A549 (cell line): ENCODE measurements at regions not wholly inside any gene's neighbourhood (a gene's known extent, or its start where the extent isn't known, plus 50 kb on each side); places are given as distances from the start of the nearest gene placed in this dataset.

Experiments used
- ESRRA ChIP-seq: fragments of 150-350 bp; IDR thresholded peaks from 2 replicates; pipeline ENCODE4 v1.6.1; 2014; ENCODE audit warnings: mild to moderate bottlenecking, low read length, borderline replicate concordance
- JUN ChIP-seq, 2 experiments: fragments of >200 bp; sonication (Bioruptor Twin); formaldehyde crosslinking; IDR thresholded peaks; 2 replicates in 1 of 2; 3 replicates in 1 of 2; pipeline ENCODE4 v1.6.1; 2016 to 2017
- MAX ChIP-seq: IDR thresholded peaks from 2 replicates; pipeline ENCODE4 v1.6.1; 2012
- POLR2A ChIP-seq: IDR thresholded peaks from 2 replicates; pipeline ENCODE4 v1.6.1; 2012; ENCODE audit warnings: mild to moderate bottlenecking, low read length
- RARB ChIP-seq: fragments of 250-450 bp; sonication (Bioruptor Pico); IDR thresholded peaks from 2 replicates; pipeline ENCODE4 v1.8.0; 2021; ENCODE audit warnings: mild to moderate bottlenecking, moderate library complexity
- RNF2 ChIP-seq: fragments of 200-600 bp; sonication (generic); IDR thresholded peaks from 2 replicates; pipeline ENCODE4 v1.6.1; 2016; ENCODE audit warnings: low read depth, mild to moderate bottlenecking, antibody characterized with exemption, moderate library complexity, borderline replicate concordance
- SMC3 ChIP-seq: fragments of >200 bp; sonication (Bioruptor Twin); formaldehyde crosslinking; IDR thresholded peaks from 3 replicates; pipeline ENCODE4 v1.6.1; 2018; ENCODE audit warnings: inconsistent platforms
- TF ChIP-seq, protein P1 (sequence below): fragments of 200-600 bp; sonication (generic); IDR thresholded peaks from 2 replicates; pipeline ENCODE4 v1.6.1; 2016; ENCODE audit warnings: antibody characterized with exemption, mild to moderate bottlenecking, moderate library complexity
- TF ChIP-seq, protein P2 (sequence below): fragments of >200 bp; sonication (Bioruptor Twin); formaldehyde crosslinking; IDR thresholded peaks from 3 replicates; pipeline ENCODE4 v1.5.1; 2016
- TF ChIP-seq, protein P3 (sequence below): fragments of 450-650 bp; IDR thresholded peaks from 2 replicates; pipeline ENCODE4 v1.6.1; 2014; ENCODE audit warnings: antibody characterized with exemption

DNA sequence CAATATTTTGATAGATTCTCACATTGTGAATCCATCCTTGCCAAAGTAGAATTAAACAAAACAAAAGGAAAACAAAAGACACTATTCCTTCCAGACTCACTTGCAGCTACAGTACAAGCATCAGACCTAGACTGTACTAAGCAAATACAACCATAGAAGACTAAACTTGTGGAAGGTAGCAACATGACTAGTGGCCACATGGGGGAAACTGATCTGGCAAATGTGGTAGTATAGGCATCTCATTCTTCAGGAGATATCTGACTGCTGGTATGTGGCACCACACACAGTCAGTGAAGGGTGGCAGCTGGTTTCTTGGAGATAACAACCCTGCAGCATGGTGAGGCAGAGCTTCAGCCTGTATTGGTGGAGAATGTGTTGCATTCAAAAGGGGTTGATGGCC is 81.0 kb upstream of the ACVR2A start:
- TF ChIP-seq, protein P1, sequence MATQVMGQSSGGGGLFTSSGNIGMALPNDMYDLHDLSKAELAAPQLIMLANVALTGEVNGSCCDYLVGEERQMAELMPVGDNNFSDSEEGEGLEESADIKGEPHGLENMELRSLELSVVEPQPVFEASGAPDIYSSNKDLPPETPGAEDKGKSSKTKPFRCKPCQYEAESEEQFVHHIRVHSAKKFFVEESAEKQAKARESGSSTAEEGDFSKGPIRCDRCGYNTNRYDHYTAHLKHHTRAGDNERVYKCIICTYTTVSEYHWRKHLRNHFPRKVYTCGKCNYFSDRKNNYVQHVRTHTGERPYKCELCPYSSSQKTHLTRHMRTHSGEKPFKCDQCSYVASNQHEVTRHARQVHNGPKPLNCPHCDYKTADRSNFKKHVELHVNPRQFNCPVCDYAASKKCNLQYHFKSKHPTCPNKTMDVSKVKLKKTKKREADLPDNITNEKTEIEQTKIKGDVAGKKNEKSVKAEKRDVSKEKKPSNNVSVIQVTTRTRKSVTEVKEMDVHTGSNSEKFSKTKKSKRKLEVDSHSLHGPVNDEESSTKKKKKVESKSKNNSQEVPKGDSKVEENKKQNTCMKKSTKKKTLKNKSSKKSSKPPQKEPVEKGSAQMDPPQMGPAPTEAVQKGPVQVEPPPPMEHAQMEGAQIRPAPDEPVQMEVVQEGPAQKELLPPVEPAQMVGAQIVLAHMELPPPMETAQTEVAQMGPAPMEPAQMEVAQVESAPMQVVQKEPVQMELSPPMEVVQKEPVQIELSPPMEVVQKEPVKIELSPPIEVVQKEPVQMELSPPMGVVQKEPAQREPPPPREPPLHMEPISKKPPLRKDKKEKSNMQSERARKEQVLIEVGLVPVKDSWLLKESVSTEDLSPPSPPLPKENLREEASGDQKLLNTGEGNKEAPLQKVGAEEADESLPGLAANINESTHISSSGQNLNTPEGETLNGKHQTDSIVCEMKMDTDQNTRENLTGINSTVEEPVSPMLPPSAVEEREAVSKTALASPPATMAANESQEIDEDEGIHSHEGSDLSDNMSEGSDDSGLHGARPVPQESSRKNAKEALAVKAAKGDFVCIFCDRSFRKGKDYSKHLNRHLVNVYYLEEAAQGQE = no peak
- TF ChIP-seq MAX (no peak), RNF2 (no peak), POLR2A (no peak), ESRRA (no peak), SMC3 (no peak), JUN (IDR thresholded peaks at IDR 0.05) (no peak), RARB (CRISPR knock-in tag) (no peak)
- TF ChIP-seq, protein P2, sequence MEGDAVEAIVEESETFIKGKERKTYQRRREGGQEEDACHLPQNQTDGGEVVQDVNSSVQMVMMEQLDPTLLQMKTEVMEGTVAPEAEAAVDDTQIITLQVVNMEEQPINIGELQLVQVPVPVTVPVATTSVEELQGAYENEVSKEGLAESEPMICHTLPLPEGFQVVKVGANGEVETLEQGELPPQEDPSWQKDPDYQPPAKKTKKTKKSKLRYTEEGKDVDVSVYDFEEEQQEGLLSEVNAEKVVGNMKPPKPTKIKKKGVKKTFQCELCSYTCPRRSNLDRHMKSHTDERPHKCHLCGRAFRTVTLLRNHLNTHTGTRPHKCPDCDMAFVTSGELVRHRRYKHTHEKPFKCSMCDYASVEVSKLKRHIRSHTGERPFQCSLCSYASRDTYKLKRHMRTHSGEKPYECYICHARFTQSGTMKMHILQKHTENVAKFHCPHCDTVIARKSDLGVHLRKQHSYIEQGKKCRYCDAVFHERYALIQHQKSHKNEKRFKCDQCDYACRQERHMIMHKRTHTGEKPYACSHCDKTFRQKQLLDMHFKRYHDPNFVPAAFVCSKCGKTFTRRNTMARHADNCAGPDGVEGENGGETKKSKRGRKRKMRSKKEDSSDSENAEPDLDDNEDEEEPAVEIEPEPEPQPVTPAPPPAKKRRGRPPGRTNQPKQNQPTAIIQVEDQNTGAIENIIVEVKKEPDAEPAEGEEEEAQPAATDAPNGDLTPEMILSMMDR = no peak
- TF ChIP-seq, protein P3, sequence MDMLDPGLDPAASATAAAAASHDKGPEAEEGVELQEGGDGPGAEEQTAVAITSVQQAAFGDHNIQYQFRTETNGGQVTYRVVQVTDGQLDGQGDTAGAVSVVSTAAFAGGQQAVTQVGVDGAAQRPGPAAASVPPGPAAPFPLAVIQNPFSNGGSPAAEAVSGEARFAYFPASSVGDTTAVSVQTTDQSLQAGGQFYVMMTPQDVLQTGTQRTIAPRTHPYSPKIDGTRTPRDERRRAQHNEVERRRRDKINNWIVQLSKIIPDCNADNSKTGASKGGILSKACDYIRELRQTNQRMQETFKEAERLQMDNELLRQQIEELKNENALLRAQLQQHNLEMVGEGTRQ = no peak
